ENCODE measurements at regions not wholly inside any gene's neighbourhood (a gene's known extent, or its start where the extent isn't known, plus 50 kb on each side); places are given as distances from the start of the nearest gene placed in this dataset.
"Not testable (repeated sequence)": the region's sequence is repeated elsewhere in the genome, so short reads cannot be mapped to it uniquely, and the experiment has no call there.

DNA sequence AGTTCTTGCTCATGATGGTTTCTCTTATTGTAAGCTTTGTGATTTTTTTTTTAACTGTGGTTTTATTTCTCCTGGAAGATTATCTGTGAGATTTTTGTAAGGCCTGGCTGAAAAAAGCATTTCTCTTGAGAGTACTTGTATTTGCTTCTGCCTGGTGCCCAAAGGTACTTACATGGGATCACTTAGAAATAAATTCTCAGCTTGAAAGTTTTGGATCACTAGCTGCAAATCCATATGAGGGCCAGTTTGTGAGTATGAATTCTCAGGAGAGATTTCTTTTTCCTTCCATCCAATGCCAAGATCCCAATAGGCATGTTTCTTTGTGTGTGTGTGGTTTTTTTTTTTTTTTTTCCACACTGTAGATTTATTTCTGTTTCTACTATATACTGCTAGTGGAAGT, 1884.7 kb upstream of the PCDH7 start:
- H3K36me3 ChIP-seq (ENCODE audit: insufficient read depth, low read length) = no peaks in the 10 kb centered on the region
- H3K4me3 ChIP-seq (ENCODE audit: low read length) = no peak overlapping the region
- peaks cover 15% of the 10 kb centered on the region for H3K9me3 Mint-ChIP-seq
- H3K36me3 Mint-ChIP-seq (ENCODE audit: low read depth) = no peaks in the 10 kb centered on the region
- POLR2A ChIA-PET = no interaction called here
- ATAC-seq (ENCODE audit: poor library complexity) (no peak), DNase-seq (no peak)
- no peaks in the 10 kb centered on the region for H3K4me1 Mint-ChIP-seq (ENCODE audit: low read depth)
- no peak overlapping the region for H3K27ac Mint-ChIP-seq
- intact Hi-C loops (cut with DNase I, micrococcal nuclease) = no loop called here
- no peaks in the 10 kb centered on the region for H3K9me3 ChIP-seq (ENCODE audit: control insufficient read depth in 1 of 2, insufficient read depth in 1 of 2, low read length in 2 of 2)
- TF ChIP-seq, protein P1, sequence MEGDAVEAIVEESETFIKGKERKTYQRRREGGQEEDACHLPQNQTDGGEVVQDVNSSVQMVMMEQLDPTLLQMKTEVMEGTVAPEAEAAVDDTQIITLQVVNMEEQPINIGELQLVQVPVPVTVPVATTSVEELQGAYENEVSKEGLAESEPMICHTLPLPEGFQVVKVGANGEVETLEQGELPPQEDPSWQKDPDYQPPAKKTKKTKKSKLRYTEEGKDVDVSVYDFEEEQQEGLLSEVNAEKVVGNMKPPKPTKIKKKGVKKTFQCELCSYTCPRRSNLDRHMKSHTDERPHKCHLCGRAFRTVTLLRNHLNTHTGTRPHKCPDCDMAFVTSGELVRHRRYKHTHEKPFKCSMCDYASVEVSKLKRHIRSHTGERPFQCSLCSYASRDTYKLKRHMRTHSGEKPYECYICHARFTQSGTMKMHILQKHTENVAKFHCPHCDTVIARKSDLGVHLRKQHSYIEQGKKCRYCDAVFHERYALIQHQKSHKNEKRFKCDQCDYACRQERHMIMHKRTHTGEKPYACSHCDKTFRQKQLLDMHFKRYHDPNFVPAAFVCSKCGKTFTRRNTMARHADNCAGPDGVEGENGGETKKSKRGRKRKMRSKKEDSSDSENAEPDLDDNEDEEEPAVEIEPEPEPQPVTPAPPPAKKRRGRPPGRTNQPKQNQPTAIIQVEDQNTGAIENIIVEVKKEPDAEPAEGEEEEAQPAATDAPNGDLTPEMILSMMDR (IDR thresholded peaks at IDR 0.05) = no peak
- no peaks in the 10 kb centered on the region for H3K4me1 ChIP-seq (ENCODE audit: insufficient read depth, low read length)
- no peak overlapping the region for H3K27ac ChIP-seq (ENCODE audit: low read depth in 1 of 2, low read length in 2 of 2)
- H3K4me3 Mint-ChIP-seq = no peak overlapping the region
- CTCF ChIA-PET = interaction anchor here (1.4 kb wide), 1 partner anchor 22 kb away, joined by 3 read pairs; no protein-coding TSS in a partner anchor
- no peaks in the 10 kb centered on the region for H3K27me3 ChIP-seq (ENCODE audit: control insufficient read depth in 1 of 2, insufficient read depth in 2 of 2, low read length in 2 of 2)
- no peaks in the 10 kb centered on the region for H3K27me3 Mint-ChIP-seq

GRCh38 chr4:28842271-28842670, 1877.9 kb upstream of the PCDH7 start:
- TF ChIP-seq, protein P1 (IDR thresholded peaks at IDR 0.05) = no peak

GRCh38 chr4:28845158-28845557, 1875.0 kb upstream of the PCDH7 start:
- Mint-ChIP-seq H3K9me3 (peaks cover 14% of the 10 kb centered on the region), H3K36me3 (ENCODE audit: low read depth) (no peaks in the 10 kb centered on the region), H3K4me3 (no peak overlapping the region), H3K27me3 (no peaks in the 10 kb centered on the region), H3K4me1 (ENCODE audit: low read depth) (no peaks in the 10 kb centered on the region), H3K27ac (no peak overlapping the region)
- ATAC-seq (ENCODE audit: poor library complexity) = no peak
- Histone ChIP-seq H3K9me3 (ENCODE audit: control insufficient read depth in 1 of 2, insufficient read depth in 1 of 2, low read length in 2 of 2) (peaks cover 0 to 9% of the 10 kb centered on the region in 2 experiments), H3K36me3 (ENCODE audit: insufficient read depth, low read length) (no peaks in the 10 kb centered on the region), H3K4me1 (ENCODE audit: insufficient read depth, low read length) (no peaks in the 10 kb centered on the region), H3K27ac (ENCODE audit: low read depth in 1 of 2, low read length in 2 of 2) (no peak overlapping the region), H3K27me3 (ENCODE audit: control insufficient read depth in 1 of 2, insufficient read depth in 2 of 2, low read length in 2 of 2) (no peaks in the 10 kb centered on the region), H3K4me3 (ENCODE audit: low read length) (no peak overlapping the region)
- no peak for DNase-seq
- ChIA-PET POLR2A (no interaction called here), CTCF (no interaction called here)
- TF ChIP-seq, protein P1 (IDR thresholded peaks at IDR 0.05) = no peak
- intact Hi-C loops (cut with DNase I, micrococcal nuclease) = no loop called here

More at GRCh38 chr4:28842271-28842670, 1877.9 kb upstream of the PCDH7 start:
- H3K27me3 Mint-ChIP-seq = no peaks in the 10 kb centered on the region
- H3K4me3 ChIP-seq (ENCODE audit: low read length) = no peak overlapping the region
- no peak overlapping the region for H3K27ac ChIP-seq (ENCODE audit: low read depth in 1 of 2, low read length in 2 of 2)
- intact Hi-C loops (cut with DNase I, micrococcal nuclease) = no loop called here
- no peaks in the 10 kb centered on the region for H3K27me3 ChIP-seq (ENCODE audit: control insufficient read depth in 1 of 2, insufficient read depth in 2 of 2, low read length in 2 of 2)
- ChIA-PET CTCF (no interaction called here), POLR2A (no interaction called here)
- peaks cover 0 to 5% of the 10 kb centered on the region in 2 experiments for H3K9me3 ChIP-seq (ENCODE audit: control insufficient read depth in 1 of 2, insufficient read depth in 1 of 2, low read length in 2 of 2)
- no peaks in the 10 kb centered on the region for H3K4me1 ChIP-seq (ENCODE audit: insufficient read depth, low read length)
- no peak overlapping the region for H3K4me3 Mint-ChIP-seq
- peaks cover 14% of the 10 kb centered on the region for H3K9me3 Mint-ChIP-seq
- no peak for DNase-seq
- ATAC-seq (ENCODE audit: poor library complexity) = no peak
- no peaks in the 10 kb centered on the region for H3K4me1 Mint-ChIP-seq (ENCODE audit: low read depth)
- H3K36me3 ChIP-seq (ENCODE audit: insufficient read depth, low read length) = no peaks in the 10 kb centered on the region
- no peaks in the 10 kb centered on the region for H3K36me3 Mint-ChIP-seq (ENCODE audit: low read depth)
- H3K27ac Mint-ChIP-seq = no peak overlapping the region

DNA sequence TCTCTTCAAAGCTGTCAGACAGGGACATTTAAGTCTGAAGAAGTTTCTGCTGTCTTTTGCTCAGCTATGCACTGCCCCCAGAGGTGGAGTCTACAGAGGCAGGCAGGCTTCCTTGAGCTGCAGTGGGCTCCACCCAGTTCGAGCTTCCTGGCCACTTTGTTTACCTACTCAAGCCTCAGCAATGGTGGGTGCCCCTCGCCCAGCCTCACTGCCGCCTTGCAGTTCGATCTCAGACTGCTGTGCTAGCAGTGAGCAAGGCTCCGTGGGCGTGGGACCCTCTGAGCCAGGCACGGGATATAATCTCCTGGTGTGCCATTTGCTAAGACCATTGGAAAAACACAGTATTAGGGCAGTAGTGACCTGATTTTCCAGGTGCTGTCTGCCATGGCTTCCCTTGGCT, 1863.1 kb upstream of the PCDH7 start:
- H3K4me3 ChIP-seq (ENCODE audit: low read length); H3K4me1 Mint-ChIP-seq (ENCODE audit: low read depth); H3K9me3 ChIP-seq (ENCODE audit: control insufficient read depth in 1 of 2, insufficient read depth in 1 of 2, low read length in 2 of 2); H3K36me3 Mint-ChIP-seq (ENCODE audit: low read depth); CTCF ChIA-PET; H3K36me3 ChIP-seq (ENCODE audit: insufficient read depth, low read length); H3K4me1 ChIP-seq (ENCODE audit: insufficient read depth, low read length); H3K27ac ChIP-seq (ENCODE audit: low read depth in 1 of 2, low read length in 2 of 2); ATAC-seq (ENCODE audit: poor library complexity); H3K27me3 Mint-ChIP-seq; DNase-seq; H3K4me3 Mint-ChIP-seq; POLR2A ChIA-PET; H3K27me3 ChIP-seq (ENCODE audit: control insufficient read depth in 1 of 2, insufficient read depth in 2 of 2, low read length in 2 of 2); intact Hi-C loops (cut with DNase I, micrococcal nuclease); H3K27ac Mint-ChIP-seq: not testable (repeated sequence)
- H3K9me3 Mint-ChIP-seq = peaks cover 17% of the 10 kb centered on the region

All from CD4-positive, alpha-beta T cell (primary cell).